ENCODE measurements at regions not wholly inside any gene's neighbourhood (a gene's known extent, or its start where the extent isn't known, plus 50 kb on each side); places are given as distances from the start of the nearest gene placed in this dataset.
"Not testable (repeated sequence)": the region's sequence is repeated elsewhere in the genome, so short reads cannot be mapped to it uniquely, and the experiment has no call there.

DNA sequence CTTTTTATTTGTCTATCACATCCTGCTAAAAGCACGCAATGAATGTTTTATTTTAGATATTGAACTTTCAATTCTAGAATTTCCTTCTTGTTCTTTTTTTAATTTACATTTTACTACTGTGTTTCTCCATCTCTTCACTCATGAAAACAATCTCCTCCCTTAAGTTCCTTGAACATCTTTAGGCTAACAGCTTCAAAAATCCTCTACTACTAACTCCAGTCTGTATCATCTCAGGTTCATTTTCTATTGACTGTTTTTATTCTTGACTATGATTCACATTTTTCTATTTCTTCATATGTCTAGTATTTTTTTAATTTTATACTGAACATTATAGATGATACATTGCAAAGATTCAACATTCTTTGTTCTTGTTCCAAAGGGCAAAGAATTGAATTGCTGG is 79.2 kb upstream of the NCK2 start:
- Mint-ChIP-seq H3K4me3 (ENCODE audit: unreplicated experiment) (no peak overlapping the region), H3K9me3 (ENCODE audit: unreplicated experiment) (peaks cover 10% of the 10 kb centered on the region), H3K36me3 (ENCODE audit: insufficient read depth, unreplicated experiment) (no peaks in the 10 kb centered on the region), H3K27ac (ENCODE audit: low read depth, unreplicated experiment) (no peak overlapping the region), H3K4me1 (ENCODE audit: insufficient read depth, unreplicated experiment) (no peaks in the 10 kb centered on the region), H3K27me3 (ENCODE audit: insufficient read depth, unreplicated experiment) (peaks cover 31% of the 10 kb centered on the region)
- no TSS peak for BruUV-seq (replicated peaks)
- ChIA-PET POLR2A (no interaction called here), CTCF (no interaction called here)
- TF ChIP-seq, protein P1, sequence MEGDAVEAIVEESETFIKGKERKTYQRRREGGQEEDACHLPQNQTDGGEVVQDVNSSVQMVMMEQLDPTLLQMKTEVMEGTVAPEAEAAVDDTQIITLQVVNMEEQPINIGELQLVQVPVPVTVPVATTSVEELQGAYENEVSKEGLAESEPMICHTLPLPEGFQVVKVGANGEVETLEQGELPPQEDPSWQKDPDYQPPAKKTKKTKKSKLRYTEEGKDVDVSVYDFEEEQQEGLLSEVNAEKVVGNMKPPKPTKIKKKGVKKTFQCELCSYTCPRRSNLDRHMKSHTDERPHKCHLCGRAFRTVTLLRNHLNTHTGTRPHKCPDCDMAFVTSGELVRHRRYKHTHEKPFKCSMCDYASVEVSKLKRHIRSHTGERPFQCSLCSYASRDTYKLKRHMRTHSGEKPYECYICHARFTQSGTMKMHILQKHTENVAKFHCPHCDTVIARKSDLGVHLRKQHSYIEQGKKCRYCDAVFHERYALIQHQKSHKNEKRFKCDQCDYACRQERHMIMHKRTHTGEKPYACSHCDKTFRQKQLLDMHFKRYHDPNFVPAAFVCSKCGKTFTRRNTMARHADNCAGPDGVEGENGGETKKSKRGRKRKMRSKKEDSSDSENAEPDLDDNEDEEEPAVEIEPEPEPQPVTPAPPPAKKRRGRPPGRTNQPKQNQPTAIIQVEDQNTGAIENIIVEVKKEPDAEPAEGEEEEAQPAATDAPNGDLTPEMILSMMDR (IDR thresholded peaks at IDR 0.05; ENCODE audit: unreplicated experiment) = no peak
- intact Hi-C loops (cut with micrococcal nuclease) = no loop called here
- no peak for DNase-seq (ENCODE audit: unreplicated experiment)

DNA sequence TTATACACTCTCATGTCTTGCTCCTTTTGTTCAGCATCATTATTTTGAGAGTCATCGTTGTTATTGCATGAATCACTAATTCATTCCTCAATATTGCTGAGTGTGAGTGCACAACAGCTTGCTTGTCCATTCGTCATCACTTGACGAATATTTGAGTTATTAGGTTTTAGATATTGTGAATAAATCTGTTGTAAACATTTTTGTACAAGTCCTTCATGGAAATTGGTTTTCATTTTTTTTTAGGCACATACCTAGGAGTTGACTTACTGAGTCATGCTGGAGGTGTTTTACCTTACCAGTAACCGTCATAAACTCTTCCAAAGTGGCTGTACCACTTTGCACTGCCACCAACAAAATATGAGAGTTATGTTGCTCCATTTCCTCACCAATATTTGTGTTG is 84.2 kb upstream of the NCK2 start:
- TF ChIP-seq, protein P1 (IDR thresholded peaks at IDR 0.05; ENCODE audit: unreplicated experiment) = no peak
- Mint-ChIP-seq H3K36me3 (ENCODE audit: insufficient read depth, unreplicated experiment) (no peaks in the 10 kb centered on the region), H3K4me1 (ENCODE audit: insufficient read depth, unreplicated experiment) (no peaks in the 10 kb centered on the region), H3K4me3 (ENCODE audit: unreplicated experiment) (no peak overlapping the region), H3K27ac (ENCODE audit: low read depth, unreplicated experiment) (no peak overlapping the region), H3K9me3 (ENCODE audit: unreplicated experiment) (peaks cover 15% of the 10 kb centered on the region), H3K27me3 (ENCODE audit: insufficient read depth, unreplicated experiment) (peaks cover 44% of the 10 kb centered on the region)
- no peak for DNase-seq (ENCODE audit: unreplicated experiment)
- no TSS peak for BruUV-seq (replicated peaks)
- ChIA-PET CTCF (no interaction called here), POLR2A (no interaction called here)
- intact Hi-C loops (cut with micrococcal nuclease) = no loop called here

DNA sequence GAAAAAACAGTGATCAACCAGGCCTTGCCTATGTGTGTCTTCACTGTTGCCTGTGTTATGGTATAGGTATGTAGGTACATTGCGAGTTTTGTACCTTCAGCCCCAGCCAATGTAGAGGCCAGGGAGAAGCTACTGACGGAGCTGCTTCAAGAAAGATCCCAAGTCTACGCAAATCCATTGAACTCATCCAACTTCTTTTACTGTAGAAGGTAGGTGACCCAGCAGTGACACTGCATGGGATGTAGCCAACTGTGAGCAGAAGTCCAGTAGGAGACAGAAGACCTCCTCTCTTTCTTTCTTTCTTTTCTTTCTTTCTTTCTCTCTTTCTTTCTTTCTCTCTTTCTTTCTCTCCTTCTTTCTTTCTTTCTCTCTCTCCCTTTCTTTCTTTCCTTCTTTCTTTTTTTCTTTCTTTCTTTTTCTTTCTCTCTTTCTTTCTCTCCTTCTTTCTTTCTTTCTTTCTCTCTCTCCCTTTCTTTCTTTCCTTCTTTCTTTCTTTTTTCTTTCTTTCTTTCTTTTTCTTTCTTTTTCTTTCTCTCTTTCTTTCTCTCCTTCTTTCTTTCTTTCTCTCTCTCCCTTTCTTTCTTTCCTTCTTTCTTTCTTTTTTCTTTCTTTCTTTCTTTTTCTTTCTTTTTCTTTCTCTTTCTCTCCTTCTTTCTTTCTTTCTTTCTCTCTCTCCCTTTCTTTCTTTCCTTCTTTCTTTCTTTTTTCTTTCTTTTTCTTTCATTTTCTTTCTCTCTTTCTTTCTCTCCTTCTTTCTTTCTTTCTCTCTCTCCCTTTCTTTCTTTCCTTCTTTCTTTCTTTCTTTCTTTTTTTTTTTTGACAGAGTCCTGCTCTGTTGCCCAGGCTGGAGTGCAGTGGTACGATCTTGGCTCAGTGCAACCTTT is 88.7 kb upstream of the NCK2 start:
- POLR2A ChIA-PET; intact Hi-C loops (cut with micrococcal nuclease); H3K4me3 Mint-ChIP-seq (ENCODE audit: unreplicated experiment); H3K36me3 Mint-ChIP-seq (ENCODE audit: insufficient read depth, unreplicated experiment); H3K27ac Mint-ChIP-seq (ENCODE audit: low read depth, unreplicated experiment); BruUV-seq (replicated peaks); CTCF ChIA-PET; DNase-seq (ENCODE audit: unreplicated experiment); H3K9me3 Mint-ChIP-seq (ENCODE audit: unreplicated experiment); H3K4me1 Mint-ChIP-seq (ENCODE audit: insufficient read depth, unreplicated experiment): not testable (repeated sequence)
- H3K27me3 Mint-ChIP-seq (ENCODE audit: insufficient read depth, unreplicated experiment) = peaks cover 18% of the 10 kb centered on the region

DNA sequence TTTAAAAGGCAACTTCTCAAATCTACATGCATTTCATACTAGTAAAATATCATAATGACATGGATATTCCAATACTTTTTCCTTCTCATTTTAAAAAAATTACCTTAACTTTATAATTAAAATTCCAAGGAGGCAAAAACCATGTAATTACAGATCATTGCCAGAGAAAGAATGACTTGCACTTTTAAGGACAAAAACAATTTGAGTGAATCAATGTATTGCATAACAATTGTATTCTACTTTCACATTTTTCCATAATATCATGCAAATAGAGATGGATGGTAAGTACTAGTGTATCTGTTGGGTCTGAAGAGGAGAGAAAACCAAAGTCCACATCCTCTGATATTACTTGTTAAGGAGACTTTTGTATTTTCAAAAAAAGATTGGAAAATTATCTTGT is 89.5 kb upstream of the NCK2 start:
- peaks cover 9% of the 10 kb centered on the region for H3K9me3 Mint-ChIP-seq (ENCODE audit: unreplicated experiment)
- no TSS peak for BruUV-seq (replicated peaks)
- H3K4me1 Mint-ChIP-seq (ENCODE audit: insufficient read depth, unreplicated experiment) = no peaks in the 10 kb centered on the region
- CTCF ChIA-PET = no interaction called here
- no peak overlapping the region for H3K27ac Mint-ChIP-seq (ENCODE audit: low read depth, unreplicated experiment)
- no peaks in the 10 kb centered on the region for H3K36me3 Mint-ChIP-seq (ENCODE audit: insufficient read depth, unreplicated experiment)
- TF ChIP-seq, protein P1 (IDR thresholded peaks at IDR 0.05; ENCODE audit: unreplicated experiment) = no peak
- DNase-seq (ENCODE audit: unreplicated experiment) = no peak
- peaks cover 18% of the 10 kb centered on the region for H3K27me3 Mint-ChIP-seq (ENCODE audit: insufficient read depth, unreplicated experiment)
- H3K4me3 Mint-ChIP-seq (ENCODE audit: unreplicated experiment) = no peak overlapping the region
- POLR2A ChIA-PET = no interaction called here
- intact Hi-C loops (cut with micrococcal nuclease) = no loop called here
